ENCODE measurements at regions not wholly inside any gene's neighbourhood (a gene's known extent, or its start where the extent isn't known, plus 50 kb on each side); places are given as distances from the start of the nearest gene placed in this dataset.
A peak's percentile ranks its signal among the peaks of the same experiment; 100 is the strongest.

DNA sequence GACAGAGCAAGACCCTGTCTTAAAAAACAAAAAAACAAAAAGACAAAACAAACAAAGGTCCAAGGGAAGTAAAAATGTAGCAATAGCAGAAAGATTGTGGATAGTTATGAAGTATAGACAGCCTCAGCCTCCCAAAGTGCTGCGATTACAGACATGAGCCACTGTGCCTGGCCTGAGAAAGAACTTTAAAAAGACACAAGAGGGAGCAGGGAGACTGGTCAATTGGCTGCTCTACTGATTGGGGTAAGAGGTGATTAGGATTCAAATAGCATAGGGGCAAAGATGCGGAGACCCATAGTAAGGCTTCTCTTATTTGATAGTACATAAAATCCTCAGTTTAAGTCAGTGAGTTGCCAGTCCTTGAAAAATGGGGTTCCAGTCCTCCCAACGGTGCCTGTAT lies 518.2 kb upstream of the GOT2 start:
- POLR2A ChIA-PET: no interaction called here
- CTCF ChIA-PET (ENCODE audit: low intra/inter-chr PET ratio): no interaction called here
- Histone ChIP-seq H4K20me1 (replicated peaks; ENCODE audit: control insufficient read depth, insufficient read depth, low read length) (no peaks in the 10 kb centered on the region), H3K36me3 (ENCODE audit: control insufficient read depth, insufficient read depth, low read length) (no peaks in the 10 kb centered on the region), H3K9me1 (ENCODE audit: control insufficient read depth, insufficient read depth, low read length) (no peaks in the 10 kb centered on the region), H3K27me3 (ENCODE audit: control insufficient read depth in 2 of 2, insufficient read depth in 2 of 2, low read length in 2 of 2) (no peaks in the 10 kb centered on the region), H3K4me2 (ENCODE audit: insufficient read depth, low read length) (no peak overlapping the region), H3K9me3 (replicated peaks; ENCODE audit: control insufficient read depth, insufficient read depth, low read depth, low read length) (no peaks in the 10 kb centered on the region), H2AFZ (ENCODE audit: low read depth, low read length) (no peak overlapping the region), H3K4me1 (replicated peaks in 1 of 2; ENCODE audit: control insufficient read depth in 2 of 2, insufficient read depth in 2 of 2, low read length in 2 of 2) (no peaks in the 10 kb centered on the region), H3K9ac (ENCODE audit: insufficient read depth in 1 of 2, low read depth in 2 of 2, low read length in 2 of 2) (no peak overlapping the region), H3K4me3 (no peak overlapping the region), H3K27ac (ENCODE audit: extremely low read depth, low read depth, low read length) (no peak overlapping the region), H3K79me2 (ENCODE audit: control insufficient read depth, insufficient read depth, low read length) (no peaks in the 10 kb centered on the region)
- intact Hi-C loops (cut with micrococcal nuclease) (no loop called here), in situ Hi-C loops (cut with MboI) (no loop called here)
- no peak for FAIRE-seq
- no peak for DNase-seq (ENCODE audit: extremely low read depth in 1 of 4, low spot score in 3 of 4)
- TF ChIP-seq ZNF146 (CRISPR knock-in tag; IDR thresholded peaks at IDR 0.05; ENCODE audit: unreplicated experiment): no peak
- no peak for TF ChIP-seq GATA2 (CRISPR knock-in tag; IDR thresholded peaks at IDR 0.05)
- TF ChIP-seq RAD21 (CRISPR knock-in tag; conservative IDR thresholded peaks at IDR 0.05 in 1 of 2, IDR thresholded peaks at IDR 0.05 in 1 of 2): 0 out of 4 replicates have a peak, but pooled peaks of 1 of the 2 experiments have one; percentile 5
- WGBS (ENCODE audit: insufficient coverage, low coverage, missing lambda C conversion rate): 0% methylated on average over 3 of the region's 3 CpGs
- no TSS peak for BruUV-seq (replicated peaks)
- ATAC-seq: no peak

DNA sequence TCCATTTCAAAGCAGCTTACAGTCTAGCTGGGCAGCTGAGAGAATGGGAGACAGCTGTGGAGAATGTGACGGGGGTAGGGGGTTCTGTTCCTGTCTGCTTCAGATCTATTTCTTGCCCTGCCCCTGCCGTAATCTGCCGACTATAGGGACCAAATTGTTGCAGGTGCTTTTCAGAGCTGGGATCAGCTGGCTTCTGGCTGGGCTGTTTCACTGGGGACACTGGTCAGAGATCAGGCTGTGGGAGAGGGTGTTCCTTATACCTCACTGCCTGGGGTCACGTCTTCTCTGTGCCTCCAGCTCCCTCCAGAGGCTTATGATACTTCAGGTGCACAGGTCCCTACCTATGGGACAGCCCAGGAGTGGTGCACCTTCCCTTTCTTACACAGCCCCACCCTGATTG lies 514.9 kb upstream of the GOT2 start:
- Histone ChIP-seq H3K9me3 (replicated peaks; ENCODE audit: control insufficient read depth, insufficient read depth, low read depth, low read length) (no peaks in the 10 kb centered on the region), H3K79me2 (ENCODE audit: control insufficient read depth, insufficient read depth, low read length) (no peaks in the 10 kb centered on the region), H3K4me3 (no peak overlapping the region), H3K27ac (ENCODE audit: extremely low read depth, low read depth, low read length) (no peak overlapping the region), H3K27me3 (ENCODE audit: control insufficient read depth in 2 of 2, insufficient read depth in 2 of 2, low read length in 2 of 2) (no peaks in the 10 kb centered on the region), H3K36me3 (ENCODE audit: control insufficient read depth, insufficient read depth, low read length) (no peaks in the 10 kb centered on the region), H3K4me2 (ENCODE audit: insufficient read depth, low read length) (no peak overlapping the region), H4K20me1 (replicated peaks; ENCODE audit: control insufficient read depth, insufficient read depth, low read length) (no peaks in the 10 kb centered on the region), H3K9me1 (ENCODE audit: control insufficient read depth, insufficient read depth, low read length) (no peaks in the 10 kb centered on the region), H3K9ac (ENCODE audit: insufficient read depth in 1 of 2, low read depth in 2 of 2, low read length in 2 of 2) (no peak overlapping the region), H3K4me1 (replicated peaks in 1 of 2; ENCODE audit: control insufficient read depth in 2 of 2, insufficient read depth in 2 of 2, low read length in 2 of 2) (no peaks in the 10 kb centered on the region), H2AFZ (ENCODE audit: low read depth, low read length) (no peak overlapping the region)
- TF ChIP-seq GATAD2B (IDR thresholded peaks at IDR 0.05; ENCODE audit: borderline replicate concordance) (no peak), SETDB1 (IDR thresholded peaks at IDR 0.05; ENCODE audit: low read length) (no peak), HNRNPL (IDR thresholded peaks at IDR 0.05; ENCODE audit: low read depth, low read length) (no peak), ZBED1 (IDR thresholded peaks at IDR 0.05) (no peak), CBX8 (IDR thresholded peaks at IDR 0.05; ENCODE audit: borderline replicate concordance, extremely low read depth, low read depth, low read length, poor library complexity, severe bottlenecking) (no peak), NUFIP1 (IDR thresholded peaks at IDR 0.05; ENCODE audit: partially characterized antibody) (no peak), ZNF764 (CRISPR knock-in tag; IDR thresholded peaks at IDR 0.05; ENCODE audit: low read depth) (no peak), SRSF1 (IDR thresholded peaks at IDR 0.05; ENCODE audit: low read depth, low read length) (no peak), TCF3 (CRISPR knock-in tag; IDR thresholded peaks at IDR 0.05) (no peak)
- ChIA-PET CTCF (ENCODE audit: low intra/inter-chr PET ratio) (no interaction called here), POLR2A (no interaction called here)
- intact Hi-C loops (cut with micrococcal nuclease): no loop called here
- in situ Hi-C loops (cut with MboI): no loop called here
- FAIRE-seq (no peak), ATAC-seq (no peak), DNase-seq (ENCODE audit: extremely low read depth in 1 of 4, low spot score in 3 of 4) (no peak)
- WGBS (ENCODE audit: insufficient coverage, low coverage, missing lambda C conversion rate): 0% methylated on average over 4 of the region's 4 CpGs
- BruUV-seq (replicated peaks): no TSS peak
